ENCODE measurements at regions not wholly inside any gene's neighbourhood (a gene's known extent, or its start where the extent isn't known, plus 50 kb on each side); places are given as distances from the start of the nearest gene placed in this dataset.

GRCh38 chr2:146624430-146625160, 1220.2 kb upstream of the ACVR2A start:
- Histone ChIP-seq H3K9ac (ENCODE audit: low read length) (no peak overlapping the region), H2AFZ (ENCODE audit: insufficient read depth, low read depth, low read length, poor library complexity, severe bottlenecking) (no peak overlapping the region), H3K79me2 (ENCODE audit: control insufficient read depth, insufficient read depth, low read length) (no peaks in the 10 kb centered on the region), H3K4me2 (replicated peaks; ENCODE audit: low read depth, low read length, poor library complexity, severe bottlenecking) (no peak overlapping the region), H3K27me3 (replicated peaks in 1 of 4; ENCODE audit: control extremely low read depth in 1 of 4, control insufficient read depth in 3 of 4, insufficient read depth in 4 of 4, low read length in 3 of 4) (no peaks in the 10 kb centered on the region), H3K4me3 (ENCODE audit: control extremely low read depth in 1 of 5, extremely low read depth in 1 of 5, insufficient read depth in 1 of 5, low read depth in 2 of 5, low read length in 4 of 5) (no peak overlapping the region), H3K36me3 (replicated peaks in 1 of 2; ENCODE audit: control extremely low read depth in 1 of 2, control insufficient read depth in 1 of 2, extremely low read depth in 1 of 2, insufficient read depth in 2 of 2, low read length in 1 of 2) (no peaks in the 10 kb centered on the region), H3K4me1 (ENCODE audit: control insufficient read depth in 2 of 2, insufficient read depth in 2 of 2, low read length in 2 of 2) (no peaks in the 10 kb centered on the region), H3K9me3 (ENCODE audit: control extremely low read depth in 1 of 3, control insufficient read depth in 2 of 3, insufficient read depth in 1 of 3, low read length in 2 of 3) (no peaks in the 10 kb centered on the region), H3K27ac (ENCODE audit: low read length in 2 of 2) (no peak overlapping the region), H4K20me1 (ENCODE audit: control insufficient read depth, insufficient read depth, low read length, poor library complexity, severe bottlenecking) (no peaks in the 10 kb centered on the region)
- ChIA-PET POLR2A (no interaction called here), CTCF (no interaction called here)
- H3K4me3 Mint-ChIP-seq: no peak overlapping the region
- H3K27me3 Mint-ChIP-seq: no peaks in the 10 kb centered on the region
- DNase-seq (no peak), ATAC-seq (ENCODE audit: low read depth) (no peak)
- 88% methylated on average over 1 of the region's 3 CpGs for WGBS (ENCODE audit: insufficient coverage)
- H3K9me3 Mint-ChIP-seq (ENCODE audit: insufficient read depth): peaks cover 3% of the 10 kb centered on the region
- H3K27ac Mint-ChIP-seq: no peak overlapping the region
- intact Hi-C loops (cut with micrococcal nuclease): no loop called here
- no peak for TF ChIP-seq EZH2 (IDR thresholded peaks at IDR 0.05; ENCODE audit: borderline replicate concordance, insufficient read depth, low read depth, low read length, poor library complexity, severe bottlenecking)
- TF ChIP-seq CTCF (IDR thresholded peaks at IDR 0.05): no peak
- H3K4me1 Mint-ChIP-seq: no peaks in the 10 kb centered on the region

- no peaks in the 10 kb centered on the region for H3K36me3 ChIP-seq (replicated peaks in 1 of 2; ENCODE audit: control extremely low read depth in 1 of 2, control insufficient read depth in 1 of 2, extremely low read depth in 1 of 2, insufficient read depth in 2 of 2, low read length in 1 of 2)
- no peak overlapping the region for H3K27ac ChIP-seq (ENCODE audit: low read length in 2 of 2)
- no peak overlapping the region for H3K27ac Mint-ChIP-seq
- H3K79me2 ChIP-seq (ENCODE audit: control insufficient read depth, insufficient read depth, low read length): no peaks in the 10 kb centered on the region
- WGBS (ENCODE audit: insufficient coverage): no CpG with 5 or more reads among the region's 3 CpGs
- no peak overlapping the region for H3K4me2 ChIP-seq (replicated peaks; ENCODE audit: low read depth, low read length, poor library complexity, severe bottlenecking)
- no peaks in the 10 kb centered on the region for H3K4me1 Mint-ChIP-seq
- no peak overlapping the region for H3K9ac ChIP-seq (ENCODE audit: low read length)
- H3K4me3 ChIP-seq (ENCODE audit: control extremely low read depth in 1 of 5, extremely low read depth in 1 of 5, insufficient read depth in 1 of 5, low read depth in 2 of 5, low read length in 4 of 5): no peak overlapping the region
- ChIA-PET POLR2A (no interaction called here), CTCF (no interaction called here)
- intact Hi-C loops (cut with micrococcal nuclease): no loop called here
- ATAC-seq (ENCODE audit: low read depth) (no peak), DNase-seq (no peak)
- H3K9me3 Mint-ChIP-seq (ENCODE audit: insufficient read depth): peaks cover 4% of the 10 kb centered on the region
- H3K9me3 ChIP-seq (ENCODE audit: control extremely low read depth in 1 of 3, control insufficient read depth in 2 of 3, insufficient read depth in 1 of 3, low read length in 2 of 3): no peaks in the 10 kb centered on the region
- no peak overlapping the region for H2AFZ ChIP-seq (ENCODE audit: insufficient read depth, low read depth, low read length, poor library complexity, severe bottlenecking)
- no peak overlapping the region for H3K4me3 Mint-ChIP-seq
- H3K27me3 ChIP-seq (replicated peaks in 1 of 4; ENCODE audit: control extremely low read depth in 1 of 4, control insufficient read depth in 3 of 4, insufficient read depth in 4 of 4, low read length in 3 of 4): no peaks in the 10 kb centered on the region
- TF ChIP-seq CTCF (IDR thresholded peaks at IDR 0.05) (no peak), EZH2 (IDR thresholded peaks at IDR 0.05; ENCODE audit: borderline replicate concordance, insufficient read depth, low read depth, low read length, poor library complexity, severe bottlenecking) (no peak)
- no peaks in the 10 kb centered on the region for H3K4me1 ChIP-seq (ENCODE audit: control insufficient read depth in 2 of 2, insufficient read depth in 2 of 2, low read length in 2 of 2)
- H4K20me1 ChIP-seq (ENCODE audit: control insufficient read depth, insufficient read depth, low read length, poor library complexity, severe bottlenecking): no peaks in the 10 kb centered on the region
- H3K27me3 Mint-ChIP-seq: no peaks in the 10 kb centered on the region
Measured at GRCh38 chr2:146623771-146624170, 1221.1 kb upstream of the ACVR2A start.
